LHCN-M2 (cell line): ENCODE measurements at regions not wholly inside any gene's neighbourhood (a gene's known extent, or its start where the extent isn't known, plus 50 kb on each side); places are given as distances from the start of the nearest gene placed in this dataset.

ENCODE experiments used
- DNase-seq: peaks from one replicate; pipeline ENCODE4 v3.0.0-alpha.2; 2012; ENCODE audit warnings: low read depth

DNA sequence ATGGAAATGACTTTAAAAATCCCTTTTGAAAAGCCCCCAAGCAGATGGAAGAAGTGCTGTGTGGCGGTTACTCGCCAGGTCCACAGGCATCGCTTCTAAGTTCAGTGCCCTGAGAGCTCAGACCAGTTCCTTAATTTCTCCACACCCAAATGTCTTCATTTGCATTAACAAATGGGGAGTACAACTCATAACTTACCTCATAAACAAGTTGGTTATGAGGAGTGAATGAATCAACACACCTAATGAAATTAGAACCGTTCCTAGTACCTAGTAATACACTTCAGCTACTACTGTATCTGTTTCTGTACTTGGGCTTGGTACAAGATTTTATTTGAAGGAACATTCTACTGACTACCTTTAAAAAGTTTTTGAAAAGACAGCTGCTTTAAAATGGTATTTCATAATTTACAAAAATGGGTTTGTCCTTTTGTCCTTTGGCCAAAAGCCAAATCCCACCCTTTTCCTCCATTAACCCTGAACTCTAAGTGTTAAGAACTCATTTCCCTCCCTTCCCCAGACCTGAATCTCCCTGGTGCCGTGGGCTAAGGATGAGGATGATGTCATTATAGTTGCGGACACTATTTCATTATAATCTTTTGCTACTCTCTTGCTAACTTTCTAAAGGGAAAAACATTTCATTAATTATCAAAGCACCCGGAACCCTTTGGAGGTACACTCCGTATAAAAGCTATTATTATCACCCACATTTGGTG is 221.5 kb upstream of the CELF2 start:
- peak; percentile 51 for DNase-seq

DNA sequence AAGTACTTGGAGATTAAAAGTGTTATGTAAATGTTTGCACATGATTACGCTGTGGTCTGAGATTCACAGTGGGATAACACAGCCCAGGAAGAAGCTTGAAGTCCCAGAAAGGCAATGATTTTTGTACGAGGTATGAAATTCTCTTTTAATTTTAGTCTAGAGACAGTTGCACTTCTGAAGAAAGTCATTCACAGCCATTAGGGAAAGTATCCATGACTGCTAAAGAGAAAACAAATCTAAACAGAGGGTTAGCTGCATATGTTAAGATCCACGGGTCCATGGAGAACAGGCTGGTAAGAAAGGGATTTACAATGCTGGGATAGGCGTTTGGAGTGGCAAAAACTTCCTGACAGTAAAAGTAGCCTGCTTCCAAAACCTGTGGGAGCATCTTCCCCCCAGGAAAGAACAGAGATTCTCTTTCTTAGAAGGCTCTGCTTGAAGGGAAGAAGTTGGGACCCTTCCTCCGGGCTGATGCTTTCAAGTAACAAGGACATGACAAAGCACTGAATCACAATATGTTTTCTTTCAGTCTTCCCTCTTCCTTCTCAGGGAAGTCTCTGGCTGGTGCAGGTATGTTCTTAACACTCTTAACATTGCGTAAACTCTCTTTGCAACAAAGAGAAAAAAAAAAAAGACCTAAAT is 220.8 kb upstream of the CELF2 start:
- DNase-seq = peak; percentile 12

DNA sequence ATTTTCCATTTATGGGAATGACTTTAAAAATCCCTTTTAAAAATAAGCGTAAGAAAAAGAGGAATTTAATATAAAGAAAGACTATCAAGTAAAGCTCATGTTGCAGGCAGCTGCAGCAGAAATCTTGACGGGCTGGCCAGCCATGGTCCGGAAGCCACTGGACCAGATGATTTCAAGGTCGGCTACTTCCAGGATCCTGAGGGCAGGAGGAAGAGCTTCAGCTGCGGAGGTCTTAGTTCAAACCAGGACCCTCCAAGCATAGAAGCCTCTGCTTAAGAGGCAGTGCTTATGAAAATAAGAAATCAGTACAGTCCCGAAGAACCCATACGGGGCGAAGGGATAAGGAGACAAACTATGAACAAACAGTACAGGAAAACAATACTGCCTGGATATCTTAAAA is 220.2 kb upstream of the CELF2 start:
- no peak for DNase-seq

DNA sequence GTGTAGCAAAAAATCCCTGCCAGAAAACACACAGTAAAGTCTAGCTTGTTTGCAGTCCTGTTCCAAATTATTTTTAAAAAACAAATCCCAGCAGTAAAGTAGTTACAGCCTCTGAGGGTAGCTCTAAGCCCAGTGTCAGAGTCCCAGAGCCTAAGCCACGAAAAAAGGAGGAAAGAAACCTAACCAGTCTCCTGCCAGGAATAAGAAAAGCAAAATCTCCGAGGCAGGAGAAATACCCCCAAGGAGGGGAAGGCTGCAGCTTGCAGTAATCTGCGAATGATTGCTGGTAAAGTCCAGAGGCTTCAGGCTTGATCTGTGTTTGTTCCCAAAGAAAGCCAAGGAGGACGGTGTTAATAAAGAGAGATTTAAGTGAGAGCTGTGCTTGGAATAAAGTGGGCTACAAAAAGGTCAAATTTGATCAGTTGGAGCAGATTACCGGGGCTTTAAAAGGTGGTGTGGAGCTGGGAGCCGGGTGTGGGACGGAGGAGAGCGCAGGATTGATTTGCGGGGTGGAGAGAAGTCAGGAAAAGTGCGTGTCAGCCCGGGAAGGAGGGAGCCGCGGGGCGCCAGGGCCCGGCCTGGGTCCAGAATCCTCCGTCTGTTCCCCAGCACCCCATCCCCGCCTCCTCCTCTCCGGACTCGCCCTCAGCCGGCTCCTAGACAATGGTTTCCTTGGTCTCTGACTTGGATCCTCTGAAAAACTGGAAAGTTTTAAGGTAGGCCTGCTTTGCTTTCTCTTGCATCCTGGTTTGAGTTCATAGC is 219.4 kb upstream of the CELF2 start:
- no peak for DNase-seq

DNA sequence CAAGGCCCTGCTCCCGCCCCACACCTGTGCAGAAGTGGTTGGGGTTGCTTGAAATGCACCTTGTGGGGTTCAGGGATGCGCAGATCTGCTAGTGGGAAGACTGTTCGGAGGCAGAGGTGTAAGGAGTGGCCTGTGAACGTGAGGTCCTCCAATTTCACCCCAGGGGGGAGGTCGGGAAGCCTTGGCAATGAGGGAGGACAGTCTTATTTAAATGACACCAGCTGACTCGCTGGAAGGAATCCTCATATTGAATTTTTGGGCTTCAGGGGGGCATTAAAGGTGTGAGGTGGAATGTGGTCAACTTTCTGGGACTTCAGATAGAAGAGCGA is 218.8 kb upstream of the CELF2 start:
- DNase-seq = no peak

DNA sequence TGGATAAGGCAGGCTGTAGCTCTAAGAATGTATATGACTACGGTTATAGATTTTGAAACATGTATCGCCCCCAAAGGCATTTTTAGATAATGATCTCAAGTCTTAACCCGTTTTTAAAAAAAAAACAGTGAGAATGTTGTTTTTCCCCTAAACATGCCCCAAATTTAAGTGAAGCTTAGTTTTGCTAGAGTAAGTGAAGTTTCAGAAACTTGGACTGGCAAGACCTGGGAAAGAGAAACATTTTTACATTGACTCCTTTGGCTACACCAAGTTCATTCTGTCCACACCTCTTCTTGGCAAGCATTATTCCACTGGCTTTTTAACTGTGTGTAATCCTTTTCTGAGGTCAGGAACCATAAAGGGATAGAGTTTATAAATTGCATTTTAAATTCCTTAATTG is 216.7 kb upstream of the CELF2 start:
- no peak for DNase-seq

DNA sequence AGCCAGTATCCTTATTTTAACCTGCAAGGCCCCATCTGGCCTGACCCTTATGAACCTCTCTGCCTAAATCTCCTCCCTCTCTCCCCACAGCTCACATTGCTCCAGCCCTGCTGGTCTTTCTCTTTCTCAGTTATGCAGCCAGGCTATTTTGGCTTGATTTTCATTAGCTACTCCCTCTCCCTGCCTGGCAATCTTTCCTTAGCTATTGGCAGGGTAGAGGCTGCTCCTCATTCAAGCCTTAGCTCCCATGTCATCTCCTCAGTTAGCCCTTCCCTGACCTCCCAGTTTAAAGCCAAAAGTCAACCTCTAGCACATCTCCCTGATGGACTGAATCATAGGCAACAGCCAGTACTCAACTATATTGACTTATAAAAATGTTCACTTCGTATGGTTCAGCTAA is 214.4 kb upstream of the CELF2 start:
- DNase-seq = no peak

DNA sequence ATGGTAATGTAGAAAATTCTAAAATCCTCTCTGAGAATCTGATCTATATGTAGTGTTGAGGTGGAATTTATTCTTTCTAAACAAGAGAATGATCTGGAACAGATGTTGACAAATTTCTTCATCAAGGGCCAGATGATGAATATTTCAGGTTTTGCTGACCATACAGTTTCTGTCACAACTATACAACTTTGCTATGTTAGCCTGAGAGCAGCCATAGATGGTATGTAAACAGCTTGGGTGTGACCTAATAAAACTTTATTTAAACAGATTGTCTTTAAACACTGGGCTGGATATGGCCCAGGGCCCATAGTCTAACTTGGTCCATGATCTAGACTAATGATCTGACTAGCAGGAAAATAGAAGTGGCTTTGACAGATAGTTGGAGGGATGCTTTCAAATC is 213.6 kb upstream of the CELF2 start:
- no peak for DNase-seq

DNA sequence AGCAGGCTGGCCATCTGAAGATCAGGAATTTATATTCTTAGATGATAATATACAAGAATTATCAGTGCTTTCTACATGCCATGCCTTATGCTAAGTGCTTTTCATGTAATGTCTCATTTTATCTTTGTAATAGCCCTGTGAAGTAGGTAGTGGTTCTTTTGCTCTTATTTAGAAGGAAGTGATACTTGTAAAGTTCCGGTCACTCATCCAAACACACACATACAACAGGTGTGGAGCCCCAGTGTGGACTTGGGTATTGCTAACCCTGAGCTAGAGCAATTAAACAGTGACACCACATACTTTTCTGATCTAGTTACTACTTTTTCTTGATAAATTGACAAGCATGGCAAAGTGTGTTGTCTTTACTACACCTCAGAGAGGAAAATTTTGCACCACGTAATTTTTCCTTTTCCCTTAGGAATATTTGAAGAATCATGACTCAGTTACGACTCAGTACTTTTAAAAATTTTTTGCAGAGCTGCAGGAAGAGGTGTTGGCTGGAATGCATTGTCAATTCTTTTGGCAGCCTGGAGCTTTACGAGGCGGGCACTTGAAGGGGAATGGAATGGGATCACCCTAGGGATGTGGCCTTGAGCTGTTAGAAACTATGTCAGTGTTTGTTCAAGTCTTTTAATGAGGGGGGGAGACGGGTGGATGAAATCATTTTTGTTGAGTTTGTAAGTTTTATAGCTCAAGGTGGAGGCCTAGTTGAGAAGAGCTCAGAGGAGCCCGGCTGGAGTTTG is 212.5 kb upstream of the CELF2 start:
- peak; percentile 76 for DNase-seq

DNA sequence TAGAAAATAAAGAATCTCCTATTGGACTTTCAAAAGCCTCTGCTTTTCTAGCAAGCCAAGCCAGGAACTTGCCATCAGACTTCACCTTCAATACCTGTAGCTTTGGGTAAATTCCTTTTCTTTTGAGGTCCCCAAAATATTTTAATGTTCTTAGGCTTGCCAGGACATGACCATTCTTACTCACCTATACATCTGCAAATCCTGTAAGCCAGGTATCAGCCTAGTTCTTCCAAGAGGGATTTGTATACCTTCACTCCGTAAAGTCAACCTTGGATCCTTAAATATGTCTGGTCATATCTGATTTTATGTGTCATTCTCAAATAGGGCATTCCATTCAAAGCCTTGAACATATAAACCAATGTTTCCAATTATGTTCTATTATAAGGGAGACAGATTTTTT is 210.6 kb upstream of the CELF2 start:
- DNase-seq = no peak

DNA sequence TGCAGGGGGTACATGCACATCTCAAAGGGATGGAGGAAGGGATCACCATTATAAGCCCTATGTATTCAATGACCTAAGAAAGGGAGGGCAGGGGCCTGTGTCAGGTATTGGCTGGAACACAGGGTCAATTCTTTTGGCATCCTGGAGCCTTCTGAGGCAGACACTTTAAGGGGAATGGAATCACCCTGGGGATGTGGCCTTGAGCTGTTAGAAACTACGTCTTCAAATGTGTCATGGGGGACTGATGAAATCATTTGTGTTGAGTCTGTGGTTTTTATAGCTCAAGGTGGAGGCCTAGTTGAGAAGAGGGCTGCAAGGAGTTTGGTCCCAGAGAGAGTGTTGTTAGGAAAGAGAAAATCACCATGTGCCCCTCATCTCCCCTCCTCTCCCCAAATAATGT is 206.1 kb upstream of the CELF2 start:
- no peak for DNase-seq

DNA sequence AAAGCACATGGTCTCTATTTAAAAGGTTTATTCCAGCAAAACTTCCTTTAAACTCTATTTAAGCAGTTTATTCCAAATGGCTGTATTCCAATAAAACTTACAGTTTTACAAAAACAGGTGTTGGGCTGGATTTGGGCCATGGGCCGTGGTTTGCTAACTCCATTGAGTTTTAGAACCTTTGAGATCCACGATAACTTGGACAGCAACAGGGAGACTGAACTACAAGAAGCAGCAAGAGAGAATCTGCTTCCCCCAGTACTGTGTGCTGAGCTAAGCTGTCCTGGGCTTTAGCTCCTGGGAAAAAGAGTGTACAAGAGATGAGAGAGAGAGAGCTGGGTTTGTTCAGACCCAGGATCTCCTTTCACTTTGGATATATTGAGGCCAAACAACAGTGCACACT is 204.0 kb upstream of the CELF2 start:
- DNase-seq = peak; percentile 10

DNA sequence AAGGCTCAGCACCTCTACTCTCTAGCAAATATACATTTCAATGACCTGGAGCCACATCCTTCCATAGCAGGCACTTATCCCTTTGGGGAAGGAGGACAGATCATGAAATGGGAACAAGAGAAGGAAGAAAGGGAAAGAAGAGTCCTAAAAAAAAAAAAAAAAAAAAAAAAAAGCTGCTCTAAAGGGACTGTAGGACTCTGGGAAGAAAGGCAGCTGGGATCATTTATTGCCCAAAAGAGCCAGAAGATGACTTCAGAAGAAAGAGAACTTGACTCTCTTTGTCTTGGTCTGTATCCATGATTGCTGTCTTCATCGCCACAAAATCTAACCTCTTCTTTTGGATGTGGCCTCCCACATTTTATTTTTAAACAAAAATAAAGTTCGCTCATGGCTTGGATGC is 203.6 kb upstream of the CELF2 start:
- DNase-seq = no peak

DNA sequence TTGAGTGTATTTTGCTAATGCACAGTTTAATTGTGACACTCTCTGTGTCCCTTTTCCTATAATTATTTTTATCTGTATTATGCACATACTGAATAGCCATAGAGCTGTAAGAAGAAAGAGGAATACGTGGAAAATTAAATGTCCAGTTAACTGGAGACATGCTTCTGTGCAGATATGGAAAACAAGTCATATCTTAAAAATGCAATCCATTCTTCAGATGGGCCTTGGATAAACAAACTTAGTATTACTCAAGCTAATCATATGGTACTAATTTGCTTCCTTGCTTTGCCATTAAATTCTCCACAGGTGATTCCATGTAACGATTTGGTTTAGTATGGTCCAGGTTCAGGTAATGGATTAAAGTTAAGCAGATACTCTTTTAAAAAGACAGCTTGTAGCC is 201.2 kb upstream of the CELF2 start:
- DNase-seq = no peak

DNA sequence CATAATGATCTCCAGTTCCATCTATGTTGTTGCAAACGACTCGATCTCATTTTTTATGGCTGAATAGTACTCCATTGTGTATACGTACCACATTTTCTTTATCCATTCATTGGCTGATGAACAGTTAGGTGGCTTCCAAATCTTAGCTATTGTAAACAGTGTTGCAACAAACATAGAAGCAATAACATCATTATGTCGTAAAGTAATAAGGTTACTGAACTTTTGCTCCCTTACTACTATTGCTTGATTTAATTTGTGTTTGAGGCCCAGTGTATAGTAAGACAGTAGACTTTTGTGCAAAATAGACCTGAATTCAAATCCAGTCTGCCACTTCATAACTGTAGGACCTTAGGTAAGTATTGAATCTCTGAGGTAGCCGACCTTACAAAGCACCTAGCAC is 200.1 kb upstream of the CELF2 start:
- DNase-seq = no peak

DNA sequence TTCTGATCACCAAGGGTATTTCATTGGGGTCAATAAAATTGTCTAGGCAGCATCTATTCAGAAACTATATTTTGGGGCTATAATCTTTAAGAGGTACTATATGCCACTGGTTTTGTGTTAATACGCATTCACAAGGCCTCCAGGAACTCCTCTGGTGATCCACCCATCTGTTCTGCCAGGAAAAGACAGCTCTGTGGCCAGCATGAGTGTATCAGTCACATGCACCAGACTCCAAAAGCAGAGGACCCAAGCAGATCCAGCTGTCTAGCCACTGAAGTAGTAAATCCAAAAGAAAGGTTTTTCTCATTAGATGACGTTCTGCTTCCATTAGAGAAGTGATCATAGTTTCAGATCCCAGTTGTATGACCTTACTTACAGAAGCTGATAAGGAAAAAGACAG is 199.6 kb upstream of the CELF2 start:
- peak; percentile 75 for DNase-seq

DNA sequence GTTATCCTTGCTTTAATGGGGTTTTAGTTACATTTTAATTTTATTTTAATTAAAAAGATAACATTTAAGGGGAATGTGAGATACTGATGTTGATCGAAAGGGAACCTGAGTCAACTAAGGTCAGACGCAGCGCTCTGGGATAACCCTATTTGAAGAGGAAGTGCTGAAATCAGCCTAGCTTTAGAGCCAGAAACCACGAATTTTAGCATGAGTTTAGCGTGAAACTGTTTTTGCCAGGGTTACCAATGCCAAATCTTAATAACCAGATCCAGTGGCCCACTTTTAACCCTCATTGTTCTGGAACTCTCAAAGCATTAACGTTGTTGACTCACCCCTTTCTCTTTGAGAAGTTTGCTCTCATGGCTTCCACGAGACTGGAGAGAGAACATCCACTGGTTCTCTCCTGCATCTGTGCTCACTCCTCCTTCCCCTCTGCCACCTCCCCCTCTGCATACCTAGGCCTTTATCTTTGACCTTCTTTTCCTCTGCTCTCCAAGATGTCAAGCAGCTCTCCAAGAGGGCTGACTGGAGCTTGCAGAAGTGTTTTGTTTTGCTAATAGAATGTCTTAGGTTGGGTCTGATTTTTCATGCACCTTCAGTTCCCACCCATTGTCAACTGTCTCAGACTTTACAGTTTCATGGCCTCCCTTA is 198.3 kb upstream of the CELF2 start:
- DNase-seq = no peak

DNA sequence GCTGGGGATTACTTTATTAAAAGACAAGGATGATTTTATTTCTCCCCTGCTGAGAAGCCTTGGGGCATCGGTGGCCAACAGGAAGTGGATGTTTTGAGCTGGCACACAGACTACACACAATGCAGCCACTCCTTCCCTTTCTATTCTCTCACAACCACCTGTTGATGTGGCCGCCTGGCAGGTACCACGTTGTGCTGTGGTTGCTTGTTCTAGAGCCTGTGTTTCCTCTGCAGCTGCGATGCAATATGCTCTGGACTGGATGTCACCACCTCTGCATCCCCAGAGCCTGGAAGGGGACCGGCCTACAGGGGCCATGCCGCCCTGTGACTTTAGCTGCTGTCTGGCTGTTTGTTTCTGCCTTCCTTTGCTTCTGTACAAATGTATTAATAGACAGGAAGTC is 195.7 kb upstream of the CELF2 start:
- DNase-seq = no peak

DNA sequence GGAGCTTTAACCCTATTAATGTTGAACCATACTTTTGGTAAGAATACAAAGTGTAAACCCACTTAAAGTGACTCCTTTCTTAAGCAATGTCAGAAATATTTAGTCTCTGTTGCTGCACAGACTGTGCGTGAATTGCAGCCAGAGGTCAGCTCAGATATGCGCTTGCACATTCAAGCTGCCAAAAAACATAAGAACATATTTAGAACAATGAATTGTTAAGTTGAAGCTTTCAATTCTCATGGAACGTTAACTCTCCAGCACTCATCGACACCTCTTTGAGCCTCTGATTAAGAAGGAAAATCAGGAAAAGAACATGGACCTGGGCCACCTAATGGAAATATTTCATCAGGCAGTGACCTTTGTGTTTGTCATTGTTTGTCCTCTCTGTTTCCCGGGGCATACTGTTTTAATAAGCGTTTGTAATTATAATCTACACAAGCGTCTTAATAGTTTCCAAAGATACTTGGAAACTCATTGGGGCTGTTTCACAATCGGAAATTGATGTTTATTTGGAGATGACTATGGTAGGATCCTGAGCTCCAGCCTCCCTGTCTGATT is 193.0 kb upstream of the CELF2 start:
- DNase-seq = no peak

DNA sequence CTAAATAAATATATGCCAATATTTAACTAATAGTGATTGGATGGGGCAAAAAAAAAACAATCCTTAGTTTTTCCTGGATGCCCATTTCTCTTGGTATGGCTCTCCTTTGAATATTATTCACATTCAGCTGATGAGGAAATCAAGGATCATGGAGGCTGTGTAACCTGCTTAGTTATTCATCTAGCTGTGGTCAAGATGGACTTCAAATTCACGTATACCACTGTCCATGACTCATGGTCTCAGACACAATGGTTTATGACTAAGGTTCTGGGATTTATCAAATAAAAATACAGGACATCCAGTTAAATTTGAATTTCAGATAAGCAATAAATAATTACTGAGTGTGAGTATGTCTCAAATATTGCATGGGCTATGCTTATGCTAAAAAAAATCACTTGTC is 191.5 kb upstream of the CELF2 start:
- peak; percentile 92 for DNase-seq

DNA sequence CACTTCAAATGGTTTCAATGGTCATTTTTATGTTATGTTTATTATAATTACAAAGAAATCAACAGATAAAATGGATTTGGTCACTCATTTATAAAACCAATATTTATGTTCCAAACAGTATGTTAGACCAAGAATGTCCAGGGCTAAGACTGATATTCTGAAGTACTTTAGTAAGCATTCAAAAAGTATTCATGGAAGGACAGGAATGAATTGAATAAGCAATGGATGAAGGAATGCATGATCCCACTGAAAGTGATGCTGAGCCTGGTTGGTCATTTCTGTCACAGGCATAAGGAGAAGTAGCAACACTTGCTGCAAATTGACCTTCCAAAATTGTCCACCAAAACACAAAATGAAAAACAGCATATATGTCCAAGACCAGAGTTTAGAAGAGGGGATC is 189.0 kb upstream of the CELF2 start:
- no peak for DNase-seq

DNA sequence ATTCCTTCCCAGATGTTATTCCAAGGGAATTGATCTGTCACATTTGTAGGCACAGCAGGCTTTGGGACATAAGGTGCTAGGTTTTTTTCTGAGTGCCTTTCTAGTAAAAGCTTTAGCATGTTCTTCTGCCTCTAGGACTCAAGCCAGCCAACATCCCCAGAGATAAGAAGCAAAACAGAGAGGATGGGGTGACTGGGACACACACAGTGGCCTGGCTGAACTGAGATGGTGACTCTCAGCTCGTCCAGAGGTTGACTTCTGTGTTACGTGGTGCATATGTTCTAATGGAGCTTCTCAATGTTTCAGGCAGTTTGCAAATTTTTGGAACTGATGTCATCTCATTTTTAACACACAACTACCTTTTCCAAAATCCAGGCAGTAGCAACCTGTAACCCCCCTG is 188.1 kb upstream of the CELF2 start:
- no peak for DNase-seq
